ENCODE measurements at regions not wholly inside any gene's neighbourhood (a gene's known extent, or its start where the extent isn't known, plus 50 kb on each side); places are given as distances from the start of the nearest gene placed in this dataset.

- Histone ChIP-seq H3K9me3 (ENCODE audit: insufficient read depth, low read depth, low read length) (no peaks in the 10 kb centered on the region), H3K4me2 (ENCODE audit: low read length) (no peak overlapping the region), H3K27me3 (ENCODE audit: insufficient read depth, low read length) (no peaks in the 10 kb centered on the region), H3K27ac (ENCODE audit: low read depth, low read length) (no peak overlapping the region), H3K79me2 (ENCODE audit: insufficient read depth, low read length) (no peaks in the 10 kb centered on the region), H3K36me3 (ENCODE audit: insufficient read depth, low read length) (no peaks in the 10 kb centered on the region), H3K4me3 (ENCODE audit: insufficient read depth, low read depth, low read length) (no peak overlapping the region), H4K20me1 (ENCODE audit: insufficient read depth, low read length) (no peaks in the 10 kb centered on the region), H3K9ac (ENCODE audit: low read length) (no peak overlapping the region), H3K4me1 (ENCODE audit: insufficient read depth, low read length) (peaks cover 4% of the 10 kb centered on the region), H2AFZ (ENCODE audit: low read depth, low read length) (no peak overlapping the region)
- no peak overlapping the region for H3K27ac Mint-ChIP-seq (ENCODE audit: unreplicated experiment)
- no peak overlapping the region for H3K4me3 Mint-ChIP-seq (ENCODE audit: unreplicated experiment)
- no peaks in the 10 kb centered on the region for H3K36me3 Mint-ChIP-seq (ENCODE audit: low read depth, unreplicated experiment)
- no peak for FAIRE-seq
- no peak for DNase-seq (ENCODE audit: low read depth)
- H3K4me1 Mint-ChIP-seq (ENCODE audit: low read depth, unreplicated experiment), result peaks cover 3% of the 10 kb centered on the region
- peaks cover 3% of the 10 kb centered on the region for H3K9me3 Mint-ChIP-seq (ENCODE audit: unreplicated experiment)
- no peak for TF ChIP-seq CTCF (IDR thresholded peaks at IDR 0.05; ENCODE audit: insufficient read depth, low read depth, low read length)
- TF ChIP-seq EZH2 (IDR thresholded peaks at IDR 0.05; ENCODE audit: insufficient read depth, low read length), result no peak
- peaks cover 7% of the 10 kb centered on the region for H3K27me3 Mint-ChIP-seq (ENCODE audit: low read depth, unreplicated experiment)
Observed at GRCh38 chr18:76673281-76674185, 148.8 kb upstream of the ZNF236 start.

GRCh38 chr18:76672627-76673026 lies 149.7 kb upstream of the ZNF236 start:
- Mint-ChIP-seq H3K4me3 (ENCODE audit: unreplicated experiment) (no peak overlapping the region), H3K36me3 (ENCODE audit: low read depth, unreplicated experiment) (no peaks in the 10 kb centered on the region), H3K27ac (ENCODE audit: unreplicated experiment) (peak overlapping the region; percentile 36), H3K4me1 (ENCODE audit: low read depth, unreplicated experiment) (peaks cover 3% of the 10 kb centered on the region), H3K27me3 (ENCODE audit: low read depth, unreplicated experiment) (peaks cover 5% of the 10 kb centered on the region), H3K9me3 (ENCODE audit: unreplicated experiment) (peaks cover 3% of the 10 kb centered on the region)
- H3K9me3 ChIP-seq (ENCODE audit: insufficient read depth, low read depth, low read length), result no peaks in the 10 kb centered on the region
- no peaks in the 10 kb centered on the region for H3K79me2 ChIP-seq (ENCODE audit: insufficient read depth, low read length)
- H2AFZ ChIP-seq (ENCODE audit: low read depth, low read length), result no peak overlapping the region
- DNase-seq (ENCODE audit: low read depth) (peak; percentile 76), FAIRE-seq (no peak)
- H3K9ac ChIP-seq (ENCODE audit: low read length), result no peak overlapping the region
- no peaks in the 10 kb centered on the region for H4K20me1 ChIP-seq (ENCODE audit: insufficient read depth, low read length)
- no peak overlapping the region for H3K4me2 ChIP-seq (ENCODE audit: low read length)
- H3K4me1 ChIP-seq (ENCODE audit: insufficient read depth, low read length), result peaks cover 4% of the 10 kb centered on the region
- no peaks in the 10 kb centered on the region for H3K27me3 ChIP-seq (ENCODE audit: insufficient read depth, low read length)
- H3K4me3 ChIP-seq (ENCODE audit: insufficient read depth, low read depth, low read length), result no peak overlapping the region
- H3K27ac ChIP-seq (ENCODE audit: low read depth, low read length), result no peak overlapping the region
- H3K36me3 ChIP-seq (ENCODE audit: insufficient read depth, low read length), result no peaks in the 10 kb centered on the region
- TF ChIP-seq EZH2 (IDR thresholded peaks at IDR 0.05; ENCODE audit: insufficient read depth, low read length) (no peak), CTCF (IDR thresholded peaks at IDR 0.05; ENCODE audit: insufficient read depth, low read depth, low read length) (no peak)

Data from astrocyte (in vitro differentiated cells and primary cell).